T follicular helper cell (primary cell): ENCODE measurements at regions not wholly inside any gene's neighbourhood (a gene's known extent, or its start where the extent isn't known, plus 50 kb on each side); places are given as distances from the start of the nearest gene placed in this dataset.

ENCODE experiments used
- DNase-seq: peaks from one replicate; pipeline ENCODE4 v3.0.0-alpha.2; 2020; ENCODE audit warnings: low read depth

- no peak for DNase-seq
Observed at GRCh38 chr14:34241185-34241711, 220.8 kb downstream of the SPTSSA start.

GRCh38 chr14:34238610-34239009 is 223.4 kb downstream of the SPTSSA start:
- no peak for DNase-seq

- DNase-seq, result no peak
Observed at GRCh38 chr14:34237677-34238076, 224.4 kb downstream of the SPTSSA start.

GRCh38 chr14:34237081-34237480 is 225.0 kb downstream of the SPTSSA start:
- DNase-seq, result no peak

GRCh38 chr14:34235643-34236300 is 226.3 kb downstream of the SPTSSA start:
- DNase-seq, result no peak

- no peak for DNase-seq
Observed at GRCh38 chr14:34234258-34234657, 227.8 kb downstream of the SPTSSA start.

- DNase-seq, result no peak
Observed at GRCh38 chr14:34233619-34234018, 228.4 kb downstream of the SPTSSA start.

GRCh38 chr14:34232790-34233189 is 229.2 kb downstream of the SPTSSA start:
- DNase-seq, result no peak

GRCh38 chr14:34231626-34232025 is 230.4 kb downstream of the SPTSSA start:
- no peak for DNase-seq

GRCh38 chr14:34229140-34229539 is 232.9 kb downstream of the SPTSSA start:
- DNase-seq, result no peak

GRCh38 chr14:34228650-34228976 is 233.4 kb downstream of the SPTSSA start:
- DNase-seq, result no peak

GRCh38 chr14:34227834-34228649 is 234.0 kb downstream of the SPTSSA start:
- DNase-seq, result peak; percentile 2

GRCh38 chr14:34224221-34224620 is 237.8 kb downstream of the SPTSSA start:
- DNase-seq, result no peak

GRCh38 chr14:34223373-34224148 is 238.5 kb downstream of the SPTSSA start:
- DNase-seq, result no peak

- no peak for DNase-seq
Observed at GRCh38 chr14:34222867-34223266, 239.2 kb downstream of the SPTSSA start.

GRCh38 chr14:34222122-34222521 is 239.9 kb downstream of the SPTSSA start:
- DNase-seq, result no peak

- no peak for DNase-seq
Observed at GRCh38 chr14:34220921-34221320, 241.1 kb downstream of the SPTSSA start.

- no peak for DNase-seq
Observed at GRCh38 chr14:34220378-34220706, 241.7 kb downstream of the SPTSSA start.

- DNase-seq, result no peak
Observed at GRCh38 chr14:34219661-34220377, 242.2 kb downstream of the SPTSSA start.

GRCh38 chr14:34218881-34219280 is 243.2 kb downstream of the SPTSSA start:
- no peak for DNase-seq

- DNase-seq, result no peak
Observed at GRCh38 chr14:34214961-34215360, 247.1 kb downstream of the SPTSSA start.

GRCh38 chr14:34213332-34213731 is 248.7 kb downstream of the SPTSSA start:
- no peak for DNase-seq
